HG02610 (cell line): ENCODE measurements at regions not wholly inside any gene's neighbourhood (a gene's known extent, or its start where the extent isn't known, plus 50 kb on each side); places are given as distances from the start of the nearest gene placed in this dataset.

Experiments used
- ATAC-seq: cut with Tn5 transposase; IDR thresholded peaks from one replicate; pipeline ENCODE4 v1.9.1; 2021; ENCODE audit warnings: mild to moderate bottlenecking, moderate library complexity; ENCODE audit not compliant: unreplicated experiment

DNA sequence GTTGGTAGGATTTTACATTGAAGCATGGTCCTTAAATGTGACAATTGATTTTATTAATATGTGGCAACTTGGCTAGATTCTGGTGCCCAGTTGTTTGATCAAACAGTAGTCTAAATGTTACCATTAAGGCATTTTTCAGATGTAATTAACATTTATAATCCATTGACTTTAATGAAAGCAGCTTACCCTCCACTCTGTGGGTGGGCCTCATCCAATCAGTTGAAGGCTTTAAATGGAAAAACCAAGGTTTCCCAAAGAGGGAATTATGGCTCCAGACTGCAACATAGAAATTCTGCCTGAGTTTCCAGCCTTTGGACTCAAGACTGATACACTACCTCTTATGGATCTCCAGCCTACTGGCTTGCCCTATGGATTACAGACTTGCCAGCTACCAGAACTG is 1153.2 kb downstream of the BCL11B start:
- no peak for ATAC-seq

DNA sequence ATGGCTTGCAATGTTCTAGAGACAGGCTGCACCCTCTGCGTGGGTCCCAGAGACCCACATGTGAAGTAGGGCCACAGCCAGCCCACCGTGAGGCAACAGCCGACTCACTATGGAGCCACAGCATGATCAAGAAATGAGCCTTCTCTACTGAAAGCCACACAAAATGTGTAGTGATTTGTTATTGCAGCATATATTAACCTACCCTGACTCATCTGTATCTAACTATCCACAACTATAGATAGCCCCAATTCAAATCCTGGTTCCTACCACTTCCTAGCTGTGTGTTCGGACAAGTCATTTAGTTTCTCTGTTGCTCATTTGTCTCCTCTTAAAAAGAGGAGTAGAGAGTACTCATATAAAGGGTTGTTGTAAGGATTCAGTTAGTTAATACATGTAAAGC is 1152.3 kb downstream of the BCL11B start:
- no peak for ATAC-seq

DNA sequence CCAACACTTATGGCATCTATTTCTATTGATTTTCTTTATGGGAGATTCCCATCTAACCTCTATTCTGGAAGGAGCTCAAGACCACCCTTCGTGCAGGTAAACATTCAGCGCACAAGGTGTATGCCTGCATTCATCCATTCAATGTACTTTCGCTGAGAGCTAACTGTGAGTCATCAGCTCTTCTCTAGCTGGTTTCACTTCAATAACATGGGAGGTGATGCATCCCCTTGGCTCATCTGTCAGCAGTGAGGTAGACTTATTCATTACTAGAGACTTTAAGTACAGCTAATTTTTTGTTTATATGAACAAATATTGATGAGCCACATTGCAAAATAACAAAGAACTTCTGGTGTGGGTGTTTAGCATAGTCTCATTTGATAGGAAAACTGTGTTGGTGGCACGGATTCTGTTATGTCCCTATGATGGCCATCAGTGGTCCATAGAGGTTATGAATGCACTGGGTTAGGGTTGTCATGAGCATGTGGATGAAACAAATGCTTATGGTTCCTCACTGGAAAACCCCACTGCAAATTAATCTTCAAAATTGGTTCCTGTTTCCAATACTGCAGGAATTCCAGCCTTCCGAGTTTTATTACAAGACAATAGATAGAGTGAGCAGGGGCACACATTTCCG is 1151.0 kb downstream of the BCL11B start:
- ATAC-seq: no peak

DNA sequence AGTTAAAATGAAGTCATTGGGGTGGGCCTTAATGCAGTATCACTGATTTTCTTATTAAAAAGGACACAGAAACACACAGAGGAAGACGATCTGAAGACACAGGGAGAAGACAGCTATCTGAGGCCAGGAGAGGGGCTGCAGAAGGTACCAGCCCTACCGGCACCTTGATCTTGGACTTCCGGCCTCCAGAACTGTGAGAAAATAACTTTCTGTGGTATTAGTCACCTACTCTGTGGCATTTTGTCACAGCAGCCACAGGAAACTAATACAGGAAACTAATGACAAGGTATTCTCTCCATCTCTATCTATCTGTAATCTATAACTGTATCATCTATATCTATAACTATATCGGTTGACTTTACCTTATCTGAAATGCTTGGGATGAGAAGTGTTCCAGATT is 1149.5 kb downstream of the BCL11B start:
- no peak for ATAC-seq

DNA sequence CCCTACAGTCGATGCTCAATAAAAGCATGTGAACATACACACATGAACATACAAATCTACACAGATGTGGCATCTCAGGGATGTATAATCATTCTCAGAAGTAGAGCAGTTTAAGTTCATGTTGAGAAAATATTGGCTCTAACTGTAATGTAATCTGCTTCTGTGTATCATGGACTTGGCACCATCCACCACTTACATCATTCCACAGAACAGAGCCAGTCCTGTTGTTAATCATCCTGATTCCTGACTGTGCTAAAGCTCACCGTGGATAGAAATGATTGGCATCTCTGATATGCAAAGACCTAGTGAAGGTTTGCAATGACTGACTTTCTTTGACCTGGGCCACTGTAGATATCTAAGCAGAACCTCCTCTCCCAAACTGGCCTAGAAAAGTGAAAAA is 1141.3 kb downstream of the BCL11B start:
- ATAC-seq: no peak

DNA sequence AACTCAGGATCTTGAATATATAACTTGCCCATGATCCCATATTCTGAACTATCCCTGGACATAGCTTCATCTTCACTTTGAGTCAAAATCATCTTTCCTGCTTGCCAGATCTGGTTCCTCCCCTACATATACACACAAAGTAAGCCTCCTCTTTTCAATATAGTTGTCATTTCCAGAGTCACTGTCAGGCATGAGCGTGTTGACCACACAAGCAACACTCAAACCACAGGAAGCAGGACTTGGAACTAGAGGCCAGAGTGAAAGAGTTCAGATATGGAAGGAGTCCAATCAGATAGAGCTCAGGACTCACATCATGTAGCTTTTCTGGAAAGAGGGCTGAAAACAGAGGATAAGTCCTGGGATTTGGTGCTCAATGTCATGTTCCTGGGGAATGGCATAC is 1140.6 kb downstream of the BCL11B start:
- ATAC-seq: no peak

DNA sequence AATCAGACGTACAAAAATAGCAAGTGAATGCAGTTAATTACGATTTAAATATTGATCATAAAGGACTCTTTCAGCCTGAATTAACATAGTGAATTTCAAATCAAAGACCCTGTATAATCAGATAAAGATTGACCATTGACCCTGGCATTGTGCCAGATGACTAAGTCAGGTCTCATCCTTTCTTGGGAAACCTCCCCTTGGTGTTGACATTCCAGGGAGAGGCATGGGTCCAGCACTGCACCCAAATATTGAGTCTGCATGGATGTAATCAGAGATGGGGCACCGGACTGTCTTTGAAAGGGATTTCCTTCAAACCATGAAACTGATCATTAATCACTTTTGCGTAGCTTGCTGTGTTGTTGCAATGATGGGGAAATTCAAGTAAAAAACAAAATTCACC is 1138.2 kb downstream of the BCL11B start:
- ATAC-seq: no peak

DNA sequence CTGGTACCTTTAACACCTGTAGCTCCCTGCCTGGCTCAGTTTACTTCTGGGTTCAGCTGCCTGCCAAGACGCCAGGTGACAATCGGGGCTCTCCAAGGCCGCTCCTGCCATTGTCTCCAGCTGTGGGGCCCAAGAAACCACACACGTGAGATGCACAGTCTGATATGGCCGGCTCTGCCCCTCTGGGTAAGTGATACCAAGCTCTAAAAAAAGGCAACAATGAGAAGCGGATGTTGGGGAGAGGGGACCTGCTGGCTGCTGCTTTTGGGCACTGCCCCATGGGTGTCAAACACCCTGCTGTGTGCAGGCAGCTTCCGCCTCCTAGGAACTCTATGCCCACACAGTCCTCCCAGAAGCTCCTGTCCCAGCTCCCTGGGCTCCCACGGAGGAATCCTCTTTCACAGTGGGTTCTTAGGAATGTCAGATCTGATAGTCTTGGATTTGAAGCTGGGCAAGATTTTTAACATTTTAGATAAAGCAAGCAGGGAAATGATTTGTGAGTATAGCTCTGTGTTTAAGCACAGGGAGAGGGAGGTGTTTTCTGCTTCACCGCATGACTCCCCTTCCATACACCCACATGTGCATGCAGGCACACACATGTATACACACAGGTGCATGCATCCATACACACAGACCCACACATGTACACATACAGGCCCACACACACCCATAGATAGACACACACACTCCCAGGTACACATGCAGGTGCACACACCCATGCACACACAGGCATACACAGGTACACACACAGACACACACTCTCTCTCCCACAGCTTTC is 1135.8 kb downstream of the BCL11B start:
- ATAC-seq: no peak

DNA sequence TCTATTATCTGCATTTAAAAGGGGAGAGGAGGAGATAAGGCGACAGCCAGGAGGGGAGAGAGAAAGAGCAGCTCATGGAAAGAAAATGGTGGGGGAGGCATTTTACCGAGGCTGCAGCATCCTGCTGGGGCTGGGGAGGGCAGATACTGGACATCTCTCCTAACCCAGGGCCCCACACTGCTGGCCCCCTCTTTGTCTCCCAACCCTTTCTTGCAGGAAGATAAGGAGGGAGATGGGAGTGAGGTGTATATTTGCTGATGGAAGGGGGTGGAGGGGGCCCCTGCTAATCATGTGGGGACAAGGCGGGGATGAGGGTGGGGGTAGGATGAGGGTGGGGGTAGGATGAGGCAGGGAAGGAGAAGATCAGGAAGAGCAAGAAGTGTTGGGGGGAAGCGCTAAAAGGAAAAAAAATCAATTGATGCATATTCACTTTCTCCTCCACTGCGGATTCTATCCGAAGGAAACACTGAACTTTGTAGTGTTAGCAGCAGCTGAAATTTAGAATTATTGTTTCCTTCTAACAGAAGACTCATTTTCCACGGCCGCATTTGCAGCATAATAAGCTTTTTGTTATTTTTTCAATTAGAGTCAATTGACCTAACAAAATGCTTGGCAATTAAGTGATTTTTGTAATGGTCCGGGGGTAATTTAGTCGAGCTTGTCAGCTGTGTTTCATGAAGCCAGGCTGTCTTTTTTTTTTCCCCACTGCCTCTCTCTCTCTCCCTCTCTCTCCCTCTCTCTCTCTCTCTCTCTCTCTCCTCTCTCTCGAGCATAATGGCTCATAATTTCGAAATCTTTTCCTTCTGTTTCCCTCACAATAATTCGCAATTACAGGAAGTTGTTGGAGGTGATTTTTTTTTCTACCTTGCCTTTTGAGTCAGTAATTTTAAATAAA is 1134.6 kb downstream of the BCL11B start:
- ATAC-seq: no peak

DNA sequence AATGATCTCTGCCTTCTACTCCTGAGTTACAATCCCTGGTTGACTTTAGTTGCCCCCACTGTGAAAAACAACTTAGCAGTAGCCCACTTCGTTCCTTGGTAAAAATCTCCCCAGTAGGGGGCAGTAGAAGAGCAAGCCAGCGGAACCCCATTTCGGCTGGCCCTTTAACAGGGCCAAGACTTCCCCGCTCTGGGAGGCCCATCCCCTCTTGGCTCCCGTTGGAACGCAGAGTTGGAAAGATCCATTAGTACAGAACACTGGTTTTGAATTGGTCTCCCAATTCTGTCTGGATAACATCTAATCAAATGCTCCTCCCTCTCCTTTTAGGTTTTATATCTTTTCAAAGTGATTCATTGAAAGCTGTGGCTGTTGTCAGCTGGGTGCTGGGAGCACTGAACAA is 1133.3 kb downstream of the BCL11B start:
- ATAC-seq: no peak

DNA sequence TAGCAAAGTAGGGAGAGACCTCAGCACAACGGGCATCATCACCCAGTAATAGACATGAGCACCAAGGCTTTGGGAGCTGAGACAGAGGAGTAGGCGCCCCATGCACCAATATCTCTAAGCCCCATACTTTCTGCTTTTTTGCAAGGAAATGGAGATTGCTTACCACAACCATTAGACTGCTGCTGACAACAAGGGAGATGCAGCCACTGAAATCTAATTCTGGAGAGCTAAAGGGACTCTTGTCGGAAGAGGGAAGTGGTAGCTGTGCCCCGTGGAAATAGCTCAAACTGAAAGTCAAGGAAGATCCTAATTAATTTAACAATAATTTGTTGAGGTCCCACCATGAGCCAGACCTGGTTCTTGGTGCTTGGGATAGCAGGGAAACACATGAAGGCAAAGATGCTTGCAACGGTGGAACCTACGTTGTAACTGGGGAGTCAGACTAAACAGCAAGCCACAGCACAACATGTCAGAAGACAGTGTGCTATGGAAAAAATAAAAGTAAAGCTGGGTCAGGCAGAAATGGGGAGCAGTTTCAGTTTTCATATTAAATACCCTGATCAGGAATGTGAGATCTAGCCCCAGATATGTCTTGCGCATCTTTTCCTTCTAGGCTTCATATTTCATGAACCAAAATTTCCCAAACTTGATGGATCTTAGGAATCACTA is 1131.0 kb downstream of the BCL11B start:
- no peak for ATAC-seq

DNA sequence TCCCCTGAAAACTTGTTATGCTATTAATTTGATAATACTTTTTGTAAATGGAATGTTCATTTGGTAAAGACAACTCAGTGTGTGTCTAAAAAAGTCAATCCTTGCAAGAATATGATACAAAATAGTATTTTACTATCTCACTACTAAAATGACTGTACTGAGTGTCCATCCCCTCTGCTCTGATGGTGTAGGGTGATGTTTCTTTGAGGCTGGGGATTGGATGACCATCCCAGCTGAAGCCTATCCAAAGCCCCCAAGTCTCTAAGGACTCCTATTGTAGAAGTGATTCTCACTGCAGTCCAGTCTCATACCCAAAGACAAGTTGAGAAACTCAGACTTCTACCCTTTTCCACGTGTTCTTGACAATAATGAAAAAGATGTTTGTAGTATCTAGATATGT is 1128.4 kb downstream of the BCL11B start:
- no peak for ATAC-seq

DNA sequence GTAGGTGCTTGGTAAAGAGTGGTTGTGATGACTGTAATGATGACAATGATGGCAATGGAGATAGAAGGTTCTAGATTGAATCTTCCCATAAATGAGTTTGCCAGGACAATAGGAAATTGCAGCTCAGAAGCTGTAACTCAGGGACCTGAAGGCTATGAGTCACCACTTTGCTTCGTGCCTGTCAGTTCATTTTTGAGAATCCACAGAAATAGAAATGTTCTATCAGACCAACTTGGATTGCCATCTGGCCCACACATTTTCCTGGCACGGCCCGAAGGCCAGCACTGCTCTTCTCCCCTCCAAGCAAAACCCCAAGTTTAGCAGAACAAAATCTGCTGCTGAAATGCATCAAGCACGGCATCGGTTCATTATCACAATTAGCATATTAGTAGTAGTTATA is 1127.0 kb downstream of the BCL11B start:
- ATAC-seq: no peak

DNA sequence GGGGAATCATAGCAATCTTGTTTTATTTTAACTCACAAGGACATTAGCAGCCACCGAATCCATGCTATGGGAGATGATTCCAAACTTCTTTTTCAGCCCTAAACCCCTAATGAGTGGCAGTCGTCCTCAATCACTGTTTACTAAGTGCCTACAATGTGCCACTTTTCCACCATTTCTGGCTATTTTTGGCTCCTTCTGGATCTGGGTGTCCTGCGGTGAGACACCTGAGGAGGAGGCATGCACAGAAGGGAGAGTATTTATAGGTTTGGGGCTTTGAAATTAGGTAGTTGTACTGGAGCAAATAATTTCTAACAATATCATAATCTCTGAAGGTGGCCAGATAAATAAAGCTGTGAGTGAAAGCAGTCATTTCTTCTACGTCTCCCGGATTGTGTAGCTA is 1125.6 kb downstream of the BCL11B start:
- ATAC-seq: no peak

DNA sequence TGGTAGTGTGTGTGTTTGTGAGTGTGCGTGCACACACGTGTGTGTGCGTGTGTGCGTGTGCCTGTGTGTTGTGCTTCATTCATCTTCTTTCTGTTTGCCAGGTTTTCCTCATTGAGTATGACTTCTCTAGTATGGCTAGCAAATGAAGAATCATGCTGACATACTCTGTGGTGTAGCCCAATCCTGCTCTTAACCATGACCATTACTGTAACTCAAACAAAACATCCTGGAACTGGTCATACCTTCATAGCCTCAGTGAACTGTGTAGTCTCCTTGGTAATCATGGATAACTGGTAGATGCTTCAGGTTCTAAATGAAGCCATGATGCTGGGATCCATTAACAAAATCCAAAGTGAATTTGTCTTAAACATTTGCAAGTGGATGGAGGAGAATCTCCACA is 1117.7 kb downstream of the BCL11B start:
- ATAC-seq: no peak

DNA sequence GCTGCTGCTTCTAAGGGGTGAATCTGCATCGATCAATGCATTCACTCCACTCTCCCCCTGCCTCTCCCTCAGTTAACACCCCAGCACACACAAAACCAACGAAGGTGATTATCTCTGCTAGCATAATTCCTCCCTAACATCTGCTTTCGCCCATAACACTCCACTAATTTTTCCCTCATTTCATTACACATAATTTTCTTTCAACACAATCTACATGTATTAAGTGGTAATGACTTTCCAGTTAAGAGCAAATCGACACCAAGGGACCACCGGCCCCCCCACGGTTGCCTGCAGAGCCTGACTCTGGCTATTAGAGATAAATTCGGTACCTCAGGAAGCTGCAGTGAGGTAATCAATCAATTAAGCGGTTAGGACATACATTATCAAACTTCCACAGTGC is 1115.6 kb downstream of the BCL11B start:
- ATAC-seq: no peak

DNA sequence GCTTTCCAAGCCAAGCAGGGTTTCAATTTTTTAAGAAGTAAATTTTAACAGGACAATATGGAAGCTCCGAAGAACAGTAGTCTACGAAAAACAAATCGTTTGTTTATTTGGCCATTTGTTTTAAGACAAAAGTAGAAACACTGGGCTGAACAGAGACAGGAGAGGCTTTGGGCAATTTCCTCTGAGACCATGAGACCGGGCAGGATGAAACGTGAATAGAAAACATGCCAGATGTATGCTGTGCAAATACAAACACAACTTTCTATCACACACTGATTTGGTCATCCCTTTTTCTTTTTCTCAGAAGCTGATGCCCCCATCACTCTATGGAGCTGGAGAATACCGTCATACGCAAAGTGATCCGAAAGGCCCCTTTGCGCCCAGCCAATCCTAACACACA is 1111.1 kb downstream of the BCL11B start:
- no peak for ATAC-seq

DNA sequence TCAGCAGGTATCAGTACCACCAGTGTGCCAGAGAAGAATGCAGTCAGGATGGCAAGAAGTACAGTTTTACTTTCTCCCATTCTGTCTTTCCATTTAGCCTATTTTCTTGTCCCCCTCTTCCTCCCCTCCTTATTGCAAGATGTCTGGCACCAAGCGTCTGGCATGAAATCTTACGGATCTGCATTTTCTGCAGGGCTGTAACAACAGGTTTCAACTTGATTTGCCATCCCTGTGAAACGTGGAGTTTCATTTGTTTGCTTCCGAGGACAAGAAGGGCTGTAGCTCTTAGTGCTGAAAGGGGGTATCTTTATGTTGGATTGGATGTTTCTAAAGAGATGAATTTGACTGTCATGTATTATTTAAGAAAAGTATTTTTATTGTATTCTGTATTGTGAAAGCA is 1110.6 kb downstream of the BCL11B start:
- ATAC-seq: no peak

DNA sequence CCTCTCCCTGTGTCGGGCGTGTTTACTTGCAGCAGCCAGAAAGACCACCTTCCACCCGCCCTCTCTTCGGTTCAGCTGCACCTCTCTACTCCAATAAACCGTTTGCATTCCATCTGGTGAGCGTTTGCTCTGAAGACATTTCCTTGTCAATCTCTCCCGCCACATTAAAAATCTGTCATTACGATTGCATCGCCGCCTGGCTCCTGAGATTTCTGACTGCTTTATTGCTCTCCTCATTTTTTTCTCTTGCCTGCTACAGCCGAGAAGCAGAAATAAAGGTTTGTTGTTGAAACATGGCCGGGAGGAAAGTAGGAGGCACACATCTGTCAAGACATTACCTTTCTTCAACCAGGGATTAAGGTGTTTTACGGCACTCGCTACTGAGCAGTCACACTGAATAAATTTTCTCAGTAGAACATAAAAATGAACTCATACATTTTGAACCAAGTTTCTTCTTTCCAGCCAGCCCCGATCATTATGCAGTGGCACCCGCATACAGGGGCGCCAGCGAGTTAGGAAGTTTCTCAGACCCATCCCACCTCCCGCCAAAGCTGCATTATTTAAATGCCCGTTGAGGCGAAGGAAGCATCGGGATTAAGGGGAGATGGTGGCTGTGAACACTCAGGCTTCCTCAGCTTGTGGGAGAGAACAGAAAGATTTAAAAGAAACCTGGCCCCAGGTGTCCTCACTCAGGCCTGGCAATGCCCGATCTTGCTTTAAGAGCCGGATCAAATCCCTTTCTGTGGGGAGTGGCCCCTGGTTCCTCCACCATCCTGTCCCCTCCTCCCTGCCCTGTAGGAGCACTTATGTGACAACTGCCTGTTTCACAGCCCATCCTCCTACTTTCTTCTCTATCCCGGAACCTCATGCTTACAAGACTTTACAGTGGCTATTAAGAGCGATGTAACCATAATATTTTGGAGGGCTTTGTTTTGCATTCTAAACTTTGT is 1108.9 kb downstream of the BCL11B start:
- no peak for ATAC-seq

DNA sequence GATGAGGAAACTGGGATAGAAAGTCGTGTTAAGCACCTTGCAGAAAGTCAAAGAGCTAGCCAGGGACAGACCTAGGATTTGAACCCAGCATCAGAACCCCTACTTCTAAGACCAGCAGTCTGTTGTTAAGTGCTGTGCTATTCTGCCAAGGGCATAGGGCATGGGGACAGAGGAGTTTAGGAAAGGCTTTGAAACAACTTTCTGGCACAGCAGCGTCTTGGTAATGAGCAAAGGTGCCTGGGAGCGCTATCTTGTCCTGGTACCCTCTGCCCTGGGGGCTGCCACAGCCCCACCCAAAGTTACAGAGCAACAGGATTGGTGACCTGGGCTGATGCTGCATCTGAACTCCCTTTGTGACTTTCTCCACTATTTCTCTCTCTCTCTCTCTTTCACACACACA is 1108.1 kb downstream of the BCL11B start:
- no peak for ATAC-seq
